GM23338 (cell line): ENCODE measurements at regions not wholly inside any gene's neighbourhood (a gene's known extent, or its start where the extent isn't known, plus 50 kb on each side); places are given as distances from the start of the nearest gene placed in this dataset.

Experiments
- ATAC-seq: fragments of 200-7000 bp; cut with Tn5 transposase; 3 replicates; pipeline ENCODE4 v1.9.1; 2020
- DNase-seq: peaks from one replicate; pipeline ENCODE4 v3.0.0-alpha.2; 2015; ENCODE audit warnings: low spot score
- H2AFZ ChIP-seq: fragments of 200-600 bp; sonication (generic); 2 replicates; pipeline ENCODE4 v1.8.0; 2016; ENCODE audit warnings: antibody characterized with exemption, mild to moderate bottlenecking, moderate library complexity
- H3F3A ChIP-seq: fragments of 200-600 bp; sonication (generic); replicated peaks from 2 replicates; pipeline ENCODE4 v1.8.0; 2017; ENCODE audit warnings: antibody characterized with exemption, mixed run types, low read depth
- H3K27ac ChIP-seq: fragments of 200-600 bp; sonication (generic); 2 replicates; pipeline ENCODE4 v1.6.1; 2016; ENCODE audit warnings: low read depth
- H3K27me3 ChIP-seq: fragments of 200-600 bp; sonication (generic); 2 replicates; pipeline ENCODE4 v1.8.0; 2016; ENCODE audit warnings: mild to moderate bottlenecking, mixed run types, moderate library complexity; ENCODE audit not compliant: insufficient read depth
- H3K36me3 ChIP-seq: fragments of 200-600 bp; sonication (generic); 2 replicates; pipeline ENCODE4 v1.8.0; 2016; ENCODE audit warnings: mild to moderate bottlenecking; ENCODE audit not compliant: insufficient read depth
- H3K4me1 ChIP-seq: fragments of 200-600 bp; sonication (generic); 2 replicates; pipeline ENCODE4 v1.8.0; 2016; ENCODE audit warnings: mild to moderate bottlenecking, moderate library complexity; ENCODE audit not compliant: insufficient read depth
- H3K4me2 ChIP-seq: fragments of 200-600 bp; sonication (generic); 2 replicates; pipeline ENCODE4 v1.7.1; 2017; ENCODE audit warnings: mixed run types
- H3K4me3 ChIP-seq: fragments of 200-600 bp; sonication (generic); 2 replicates; pipeline ENCODE4 v1.6.1; 2016; ENCODE audit warnings: mixed run types
- H3K79me2 ChIP-seq: fragments of 200-600 bp; sonication (generic); replicated peaks from 2 replicates; pipeline ENCODE4 v1.8.0; 2017; ENCODE audit warnings: mild to moderate bottlenecking; ENCODE audit not compliant: insufficient read depth
- H3K9me2 ChIP-seq: fragments of 200-600 bp; sonication (generic); 2 replicates; pipeline ENCODE4 v1.8.0; 2017; ENCODE audit not compliant: insufficient read depth
- H4K20me1 ChIP-seq: fragments of 200-600 bp; sonication (generic); replicated peaks from 2 replicates; pipeline ENCODE4 v1.8.0; 2017; ENCODE audit warnings: mild to moderate bottlenecking; ENCODE audit not compliant: insufficient read depth
- H3K27ac Mint-ChIP-seq: 2 replicates; pipeline ENCODE4 v1.8.0; 2020; ENCODE audit warnings: inconsistent platforms, mild to moderate bottlenecking, moderate library complexity, mixed read lengths
- H3K27me3 Mint-ChIP-seq: 3 replicates; pipeline ENCODE4 v1.8.0; 2022; ENCODE audit warnings: low read depth, mild to moderate bottlenecking, moderate library complexity, mixed read lengths, inconsistent platforms; ENCODE audit not compliant: insufficient read depth, poor library complexity
- H3K36me3 Mint-ChIP-seq: 3 replicates; pipeline ENCODE4 v1.8.0; 2021; ENCODE audit warnings: low read depth, mild to moderate bottlenecking, inconsistent platforms, moderate library complexity, mixed read lengths
- H3K4me1 Mint-ChIP-seq: 3 replicates; pipeline ENCODE4 v1.8.0; 2020; ENCODE audit warnings: mild to moderate bottlenecking, inconsistent platforms, mixed read lengths
- H3K4me3 Mint-ChIP-seq: 3 replicates; pipeline ENCODE4 v1.8.0; 2021; ENCODE audit warnings: moderate library complexity, mild to moderate bottlenecking, inconsistent platforms, mixed read lengths
- H3K9me3 Mint-ChIP-seq: 3 replicates; pipeline ENCODE4 v1.8.0; 2020; ENCODE audit warnings: moderate library complexity, mild to moderate bottlenecking, inconsistent platforms, mixed read lengths
- CREB1 ChIP-seq: fragments of 250-450 bp; sonication (Bioruptor Pico); IDR thresholded peaks from 2 replicates; pipeline ENCODE4 v1.5.0; 2020; ENCODE audit warnings: low read depth, mild to moderate bottlenecking, moderate library complexity
- EZH2 ChIP-seq: fragments of 200-600 bp; sonication (generic); IDR thresholded peaks from one replicate; pipeline ENCODE4 v1.8.0; 2017; ENCODE audit warnings: antibody characterized with exemption, mild to moderate bottlenecking, low read depth; ENCODE audit not compliant: unreplicated experiment
- EZH2phosphoT487 ChIP-seq: fragments of 200-600 bp; sonication (generic); IDR thresholded peaks from one replicate; pipeline ENCODE4 v1.8.1; 2018; ENCODE audit warnings: antibody characterized with exemption; ENCODE audit not compliant: unreplicated experiment
- JUNB ChIP-seq: IDR thresholded peaks from one replicate; pipeline ENCODE4 v1.6.1; 2016; ENCODE audit warnings: antibody characterized with exemption; ENCODE audit not compliant: unreplicated experiment
- NANOG ChIP-seq: IDR thresholded peaks from 2 replicates; pipeline ENCODE4 v1.6.1; 2016; ENCODE audit warnings: antibody characterized with exemption, borderline replicate concordance
- POLR2AphosphoS5 ChIP-seq: IDR thresholded peaks from 2 replicates; pipeline ENCODE4 v1.6.1; 2016; ENCODE audit warnings: antibody characterized with exemption, low read depth
- STAT1 ChIP-seq: IDR thresholded peaks from one replicate; pipeline ENCODE4 v1.6.1; 2016; ENCODE audit warnings: antibody characterized with exemption; ENCODE audit not compliant: unreplicated experiment
- ZNF114 ChIP-seq: fragments of 250-450 bp; sonication (Bioruptor Pico); IDR thresholded peaks from 2 replicates; pipeline ENCODE4 v1.5.0; 2020; ENCODE audit warnings: mild to moderate bottlenecking, moderate library complexity
- ZNF331 ChIP-seq: fragments of 250-450 bp; sonication (Bioruptor Pico); IDR thresholded peaks from 2 replicates; pipeline ENCODE4 v1.5.0; 2020; ENCODE audit warnings: low read depth, mild to moderate bottlenecking, moderate library complexity
- TF ChIP-seq, protein P1 (sequence below): fragments of 250-450 bp; sonication (Bioruptor Pico); IDR thresholded peaks from 2 replicates; pipeline ENCODE4 v1.5.0; 2020; ENCODE audit warnings: mild to moderate bottlenecking, moderate library complexity
- TF ChIP-seq, protein P2 (sequence below): IDR thresholded peaks from one replicate; pipeline ENCODE4 v1.6.1; 2018; ENCODE audit warnings: antibody characterized with exemption; ENCODE audit not compliant: unreplicated experiment

DNA sequence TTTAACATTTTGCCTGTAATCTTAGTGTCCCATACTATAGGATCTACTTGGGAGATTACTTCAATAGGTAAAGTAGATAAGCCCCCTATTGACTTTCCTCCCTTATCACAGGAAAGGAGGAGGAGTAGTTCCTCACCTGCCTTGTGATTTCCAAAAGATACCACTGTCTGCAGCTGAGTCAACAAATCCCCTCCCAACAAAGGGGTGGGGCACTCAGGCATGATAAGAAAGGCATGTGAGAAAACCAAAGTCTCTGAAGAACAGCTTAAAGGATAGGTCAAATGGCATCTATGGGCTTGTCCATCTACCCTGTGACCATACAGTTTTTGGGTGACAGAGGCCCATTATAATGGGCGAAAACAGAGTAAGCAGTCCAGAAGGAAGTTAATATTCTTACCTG, 71.3 kb upstream of the WNT7A start:
- H3K4me3 Mint-ChIP-seq: no peak overlapping the region
- no peak for TF ChIP-seq EZH2phosphoT487
- TF ChIP-seq EZH2: no peak
- TF ChIP-seq STAT1: no peak
- no peak for TF ChIP-seq NANOG
- Histone ChIP-seq H4K20me1 (no peaks in the 10 kb centered on the region), H3K79me2 (no peaks in the 10 kb centered on the region), H3F3A (no peaks in the 10 kb centered on the region), H2AFZ (no peak overlapping the region), H3K4me2 (no peak overlapping the region), H3K36me3 (no peaks in the 10 kb centered on the region), H3K27me3 (no peaks in the 10 kb centered on the region), H3K4me3 (no peak overlapping the region), H3K9me2 (no peaks in the 10 kb centered on the region), H3K4me1 (peaks cover 15% of the 10 kb centered on the region), H3K27ac (no peak overlapping the region)
- DNase-seq: no peak
- peaks cover 20% of the 10 kb centered on the region for H3K4me1 Mint-ChIP-seq
- peaks cover 12% of the 10 kb centered on the region for H3K36me3 Mint-ChIP-seq
- H3K9me3 Mint-ChIP-seq: peaks cover 35% of the 10 kb centered on the region
- H3K27me3 Mint-ChIP-seq: peaks cover 7% of the 10 kb centered on the region
- no peak for ATAC-seq
- no peak overlapping the region for H3K27ac Mint-ChIP-seq

DNA sequence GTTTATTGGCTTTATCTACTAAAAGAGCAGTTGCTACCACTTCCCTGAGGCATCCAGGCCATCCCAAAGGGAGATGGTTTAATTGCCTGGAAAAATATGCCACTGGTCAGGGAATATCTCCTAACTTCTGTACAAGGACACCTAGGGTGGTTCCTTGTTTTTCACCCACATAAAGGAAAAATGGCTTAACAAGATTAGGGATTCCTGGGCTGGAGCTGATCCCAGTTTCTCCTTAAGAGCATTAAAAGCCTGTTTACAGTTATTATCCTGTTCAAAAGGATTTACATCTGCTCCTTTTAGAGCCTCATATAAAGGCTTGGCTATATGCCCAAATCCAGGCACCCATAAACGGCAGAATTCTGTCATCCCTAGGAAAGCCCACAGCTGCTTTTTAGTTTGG, 70.2 kb upstream of the WNT7A start:
- no peaks in the 10 kb centered on the region for H4K20me1 ChIP-seq
- Mint-ChIP-seq H3K9me3 (peaks cover 33% of the 10 kb centered on the region), H3K27me3 (peaks cover 9% of the 10 kb centered on the region), H3K4me3 (no peak overlapping the region), H3K4me1 (peaks cover 20% of the 10 kb centered on the region), H3K36me3 (peaks cover 9% of the 10 kb centered on the region; the same call in 2 of the 3 replicates), H3K27ac (no peak overlapping the region)
- no peaks in the 10 kb centered on the region for H3F3A ChIP-seq
- no peaks in the 10 kb centered on the region for H3K27me3 ChIP-seq
- no peaks in the 10 kb centered on the region for H3K36me3 ChIP-seq
- no peak overlapping the region for H2AFZ ChIP-seq
- no peaks in the 10 kb centered on the region for H3K9me2 ChIP-seq
- ATAC-seq (no peak), DNase-seq (no peak)
- H3K27ac ChIP-seq: no peak overlapping the region
- TF ChIP-seq, protein P1, sequence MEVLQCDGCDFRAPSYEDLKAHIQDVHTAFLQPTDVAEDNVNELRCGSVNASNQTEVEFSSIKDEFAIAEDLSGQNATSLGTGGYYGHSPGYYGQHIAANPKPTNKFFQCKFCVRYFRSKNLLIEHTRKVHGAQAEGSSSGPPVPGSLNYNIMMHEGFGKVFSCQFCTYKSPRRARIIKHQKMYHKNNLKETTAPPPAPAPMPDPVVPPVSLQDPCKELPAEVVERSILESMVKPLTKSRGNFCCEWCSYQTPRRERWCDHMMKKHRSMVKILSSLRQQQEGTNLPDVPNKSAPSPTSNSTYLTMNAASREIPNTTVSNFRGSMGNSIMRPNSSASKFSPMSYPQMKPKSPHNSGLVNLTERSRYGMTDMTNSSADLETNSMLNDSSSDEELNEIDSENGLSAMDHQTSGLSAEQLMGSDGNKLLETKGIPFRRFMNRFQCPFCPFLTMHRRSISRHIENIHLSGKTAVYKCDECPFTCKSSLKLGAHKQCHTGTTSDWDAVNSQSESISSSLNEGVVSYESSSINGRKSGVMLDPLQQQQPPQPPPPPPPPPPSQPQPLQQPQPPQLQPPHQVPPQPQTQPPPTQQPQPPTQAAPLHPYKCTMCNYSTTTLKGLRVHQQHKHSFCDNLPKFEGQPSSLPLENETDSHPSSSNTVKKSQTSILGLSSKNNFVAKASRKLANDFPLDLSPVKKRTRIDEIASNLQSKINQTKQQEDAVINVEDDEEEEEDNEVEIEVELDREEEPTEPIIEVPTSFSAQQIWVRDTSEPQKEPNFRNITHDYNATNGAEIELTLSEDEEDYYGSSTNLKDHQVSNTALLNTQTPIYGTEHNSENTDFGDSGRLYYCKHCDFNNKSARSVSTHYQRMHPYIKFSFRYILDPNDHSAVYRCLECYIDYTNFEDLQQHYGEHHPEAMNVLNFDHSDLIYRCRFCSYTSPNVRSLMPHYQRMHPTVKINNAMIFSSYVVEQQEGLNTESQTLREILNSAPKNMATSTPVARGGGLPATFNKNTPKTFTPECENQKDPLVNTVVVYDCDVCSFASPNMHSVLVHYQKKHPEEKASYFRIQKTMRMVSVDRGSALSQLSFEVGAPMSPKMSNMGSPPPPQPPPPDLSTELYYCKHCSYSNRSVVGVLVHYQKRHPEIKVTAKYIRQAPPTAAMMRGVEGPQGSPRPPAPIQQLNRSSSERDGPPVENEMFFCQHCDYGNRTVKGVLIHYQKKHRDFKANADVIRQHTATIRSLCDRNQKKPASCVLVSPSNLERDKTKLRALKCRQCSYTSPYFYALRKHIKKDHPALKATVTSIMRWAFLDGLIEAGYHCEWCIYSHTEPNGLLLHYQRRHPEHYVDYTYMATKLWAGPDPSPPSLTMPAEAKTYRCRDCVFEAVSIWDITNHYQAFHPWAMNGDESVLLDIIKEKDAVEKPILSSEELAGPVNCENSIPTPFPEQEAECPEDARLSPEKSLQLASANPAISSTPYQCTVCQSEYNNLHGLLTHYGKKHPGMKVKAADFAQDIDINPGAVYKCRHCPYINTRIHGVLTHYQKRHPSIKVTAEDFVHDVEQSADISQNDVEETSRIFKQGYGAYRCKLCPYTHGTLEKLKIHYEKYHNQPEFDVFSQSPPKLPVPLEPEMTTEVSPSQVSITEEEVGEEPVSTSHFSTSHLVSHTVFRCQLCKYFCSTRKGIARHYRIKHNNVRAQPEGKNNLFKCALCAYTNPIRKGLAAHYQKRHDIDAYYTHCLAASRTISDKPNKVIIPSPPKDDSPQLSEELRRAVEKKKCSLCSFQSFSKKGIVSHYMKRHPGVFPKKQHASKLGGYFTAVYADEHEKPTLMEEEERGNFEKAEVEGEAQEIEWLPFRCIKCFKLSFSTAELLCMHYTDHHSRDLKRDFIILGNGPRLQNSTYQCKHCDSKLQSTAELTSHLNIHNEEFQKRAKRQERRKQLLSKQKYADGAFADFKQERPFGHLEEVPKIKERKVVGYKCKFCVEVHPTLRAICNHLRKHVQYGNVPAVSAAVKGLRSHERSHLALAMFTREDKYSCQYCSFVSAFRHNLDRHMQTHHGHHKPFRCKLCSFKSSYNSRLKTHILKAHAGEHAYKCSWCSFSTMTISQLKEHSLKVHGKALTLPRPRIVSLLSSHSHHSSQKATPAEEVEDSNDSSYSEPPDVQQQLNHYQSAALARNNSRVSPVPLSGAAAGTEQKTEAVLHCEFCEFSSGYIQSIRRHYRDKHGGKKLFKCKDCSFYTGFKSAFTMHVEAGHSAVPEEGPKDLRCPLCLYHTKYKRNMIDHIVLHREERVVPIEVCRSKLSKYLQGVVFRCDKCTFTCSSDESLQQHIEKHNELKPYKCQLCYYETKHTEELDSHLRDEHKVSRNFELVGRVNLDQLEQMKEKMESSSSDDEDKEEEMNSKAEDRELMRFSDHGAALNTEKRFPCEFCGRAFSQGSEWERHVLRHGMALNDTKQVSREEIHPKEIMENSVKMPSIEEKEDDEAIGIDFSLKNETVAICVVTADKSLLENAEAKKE (CRISPR knock-in tag): no peak
- TF ChIP-seq, protein P2, sequence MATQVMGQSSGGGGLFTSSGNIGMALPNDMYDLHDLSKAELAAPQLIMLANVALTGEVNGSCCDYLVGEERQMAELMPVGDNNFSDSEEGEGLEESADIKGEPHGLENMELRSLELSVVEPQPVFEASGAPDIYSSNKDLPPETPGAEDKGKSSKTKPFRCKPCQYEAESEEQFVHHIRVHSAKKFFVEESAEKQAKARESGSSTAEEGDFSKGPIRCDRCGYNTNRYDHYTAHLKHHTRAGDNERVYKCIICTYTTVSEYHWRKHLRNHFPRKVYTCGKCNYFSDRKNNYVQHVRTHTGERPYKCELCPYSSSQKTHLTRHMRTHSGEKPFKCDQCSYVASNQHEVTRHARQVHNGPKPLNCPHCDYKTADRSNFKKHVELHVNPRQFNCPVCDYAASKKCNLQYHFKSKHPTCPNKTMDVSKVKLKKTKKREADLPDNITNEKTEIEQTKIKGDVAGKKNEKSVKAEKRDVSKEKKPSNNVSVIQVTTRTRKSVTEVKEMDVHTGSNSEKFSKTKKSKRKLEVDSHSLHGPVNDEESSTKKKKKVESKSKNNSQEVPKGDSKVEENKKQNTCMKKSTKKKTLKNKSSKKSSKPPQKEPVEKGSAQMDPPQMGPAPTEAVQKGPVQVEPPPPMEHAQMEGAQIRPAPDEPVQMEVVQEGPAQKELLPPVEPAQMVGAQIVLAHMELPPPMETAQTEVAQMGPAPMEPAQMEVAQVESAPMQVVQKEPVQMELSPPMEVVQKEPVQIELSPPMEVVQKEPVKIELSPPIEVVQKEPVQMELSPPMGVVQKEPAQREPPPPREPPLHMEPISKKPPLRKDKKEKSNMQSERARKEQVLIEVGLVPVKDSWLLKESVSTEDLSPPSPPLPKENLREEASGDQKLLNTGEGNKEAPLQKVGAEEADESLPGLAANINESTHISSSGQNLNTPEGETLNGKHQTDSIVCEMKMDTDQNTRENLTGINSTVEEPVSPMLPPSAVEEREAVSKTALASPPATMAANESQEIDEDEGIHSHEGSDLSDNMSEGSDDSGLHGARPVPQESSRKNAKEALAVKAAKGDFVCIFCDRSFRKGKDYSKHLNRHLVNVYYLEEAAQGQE: no peak
- TF ChIP-seq ZNF331 (no peak), CREB1 (no peak), EZH2phosphoT487 (no peak), ZNF114 (CRISPR knock-in tag) (no peak), POLR2AphosphoS5 (no peak), EZH2 (no peak), STAT1 (no peak), JUNB (no peak)
- H3K4me1 ChIP-seq: peaks cover 15% of the 10 kb centered on the region
- no peaks in the 10 kb centered on the region for H3K79me2 ChIP-seq
- H3K4me3 ChIP-seq: no peak overlapping the region
- H3K4me2 ChIP-seq: no peak overlapping the region
